IPS DF 4.7 (cell line): ENCODE measurements at regions not wholly inside any gene's neighbourhood (a gene's known extent, or its start where the extent isn't known, plus 50 kb on each side); places are given as distances from the start of the nearest gene placed in this dataset.

ENCODE experiments used
- DNase-seq: peaks from one replicate; pipeline ENCODE4 v3.0.0-alpha.2; 2013; ENCODE audit warnings: low spot score; ENCODE audit errors: extremely low read depth

- DNase-seq, result no peak
Observed at GRCh38 chr2:122481244-122481622, 725.8 kb downstream of the TSN start.

- DNase-seq, result no peak
Observed at GRCh38 chr2:122481717-122482116, 726.3 kb downstream of the TSN start.

GRCh38 chr2:122486086-122486485, 730.6 kb downstream of the TSN start:
- no peak for DNase-seq

DNA sequence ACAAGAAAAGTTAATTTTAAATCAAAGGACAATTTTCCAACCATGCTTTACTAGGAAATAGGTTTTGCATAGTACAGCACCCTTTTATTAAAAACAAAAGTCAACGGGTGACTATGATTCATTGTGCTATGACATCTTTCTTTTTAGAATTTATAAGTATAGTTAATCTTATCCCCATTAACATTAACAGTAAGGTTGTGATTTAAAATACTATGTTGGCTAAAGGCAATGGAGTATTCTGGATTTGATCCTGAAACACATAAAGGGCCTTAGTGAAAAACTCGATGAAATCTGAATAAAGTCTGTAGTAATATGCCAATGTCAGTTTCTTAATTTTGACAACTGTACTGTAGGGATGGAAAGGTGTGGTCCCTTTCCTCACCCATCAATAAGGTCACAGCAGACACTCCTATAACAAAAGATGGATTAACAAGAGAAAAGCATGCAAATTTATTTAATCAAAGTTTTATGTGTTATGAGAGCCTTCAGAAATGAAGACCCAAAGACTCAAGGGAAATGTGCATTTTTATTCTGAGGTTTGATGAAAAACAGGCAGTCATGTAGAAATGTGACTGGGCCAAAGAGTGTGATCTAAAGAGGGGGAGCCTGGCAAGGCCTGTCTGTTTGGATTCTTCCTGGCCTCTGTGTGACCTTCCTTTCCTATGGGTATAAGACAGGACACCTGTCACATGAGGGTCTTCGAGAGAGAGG, 731.4 kb downstream of the TSN start:
- no peak for DNase-seq

- DNase-seq, result no peak
Observed at GRCh38 chr2:122491011-122491410, 735.6 kb downstream of the TSN start.

DNA sequence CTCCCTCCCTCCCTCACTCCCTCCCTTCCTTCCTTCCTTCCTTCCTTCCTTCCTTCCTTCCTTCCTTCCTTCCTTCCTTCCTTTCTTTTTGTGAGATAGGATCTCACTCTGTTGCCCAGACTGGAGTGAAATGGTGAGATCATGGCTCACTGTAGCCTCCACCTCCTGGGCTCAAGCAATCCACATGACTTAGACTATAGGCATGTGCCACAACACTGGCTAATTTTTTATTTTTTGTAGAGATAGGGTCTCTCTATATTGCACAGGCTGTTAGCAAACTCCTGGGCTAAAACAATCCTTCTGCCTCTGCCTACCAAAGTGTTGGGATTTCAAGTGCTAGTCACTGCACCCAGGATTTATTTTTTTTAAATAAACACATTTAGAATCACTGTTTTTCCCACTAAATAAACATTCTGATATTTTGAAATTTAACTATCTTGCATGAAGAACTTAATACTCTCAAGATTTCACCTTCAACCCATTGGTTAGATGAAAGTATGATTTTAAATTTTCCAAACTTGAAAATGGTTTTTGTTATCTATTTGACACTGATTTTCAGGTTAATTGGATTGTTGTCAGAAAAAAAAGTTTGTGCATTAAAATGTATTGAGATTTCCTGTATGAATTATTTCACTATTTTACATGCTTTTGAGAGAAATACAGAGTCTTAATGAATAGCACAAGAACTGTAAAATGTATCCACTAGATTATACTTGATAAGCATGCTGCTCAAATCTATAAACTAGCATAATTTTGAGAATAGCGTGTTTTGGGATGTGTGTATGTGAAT, 745.1 kb downstream of the TSN start:
- no peak for DNase-seq

DNA sequence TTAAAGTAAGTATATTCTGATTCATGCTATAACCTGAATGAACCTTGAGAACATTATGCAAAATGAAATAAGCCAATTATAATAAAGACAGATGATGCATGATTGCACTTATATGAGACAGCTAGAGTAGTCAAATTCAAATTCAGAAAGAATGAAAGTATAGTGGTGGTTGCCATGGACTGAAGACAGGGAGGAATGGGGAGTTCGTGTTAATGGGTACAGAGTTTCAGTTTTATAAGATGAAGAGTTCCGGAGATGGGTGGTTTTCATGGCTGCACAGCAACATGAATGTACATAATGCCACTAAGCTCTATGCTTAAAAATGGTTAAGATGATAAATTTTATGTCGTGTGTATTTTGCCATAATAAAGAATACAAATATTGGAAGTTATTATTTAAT, 751.2 kb downstream of the TSN start:
- DNase-seq, result no peak

GRCh38 chr2:122507261-122507660, 751.8 kb downstream of the TSN start:
- no peak for DNase-seq

- no peak for DNase-seq
Observed at GRCh38 chr2:122512091-122512490, 756.6 kb downstream of the TSN start.

DNA sequence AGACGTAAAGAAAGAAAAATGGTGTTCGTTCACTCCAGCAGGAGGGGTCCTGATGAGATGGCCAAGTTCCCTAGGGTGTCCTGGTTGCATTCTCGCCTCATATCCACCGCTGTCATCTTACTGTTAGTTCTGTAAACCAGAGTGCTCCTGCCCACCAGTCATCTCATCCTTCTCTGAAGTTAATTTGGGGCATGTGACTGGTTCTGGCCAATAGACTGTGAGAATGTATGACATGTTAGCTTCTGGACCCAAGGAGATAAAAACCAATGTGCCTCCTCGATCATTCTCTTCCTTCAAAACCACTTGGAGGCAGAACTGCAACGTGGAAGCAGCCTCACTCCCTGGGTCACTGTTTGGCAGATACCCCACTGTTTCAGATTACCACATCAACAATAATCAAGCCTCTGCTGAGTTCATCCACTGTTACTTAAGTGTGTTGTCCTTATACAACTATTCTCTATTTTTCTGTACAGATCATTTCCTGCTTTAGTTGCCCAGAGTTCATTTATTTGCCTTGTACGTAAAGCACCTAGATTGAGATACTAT, 759.1 kb downstream of the TSN start:
- DNase-seq, result no peak

GRCh38 chr2:122515731-122516290, 760.4 kb downstream of the TSN start:
- no peak for DNase-seq

- peak; percentile 72 for DNase-seq
Observed at GRCh38 chr2:122516775-122517174, 761.3 kb downstream of the TSN start.

DNA sequence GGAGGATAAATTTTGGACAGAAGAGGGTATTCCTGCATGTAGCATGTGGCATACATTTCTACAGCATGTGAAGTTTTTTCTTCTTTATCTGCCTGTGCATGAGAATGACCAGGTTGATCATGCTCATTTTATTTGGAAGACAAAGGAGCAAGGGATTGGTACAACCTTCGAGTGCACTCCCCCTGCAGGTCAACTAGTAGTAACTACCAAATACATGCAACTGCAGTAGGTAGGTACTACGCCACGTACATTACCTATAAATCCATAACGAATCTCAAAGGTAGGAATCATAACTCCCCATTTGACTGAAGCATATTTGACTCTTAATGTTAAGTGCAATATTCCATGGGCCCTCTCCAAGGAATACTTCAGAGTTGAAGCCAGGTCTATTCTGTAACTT, 763.9 kb downstream of the TSN start:
- no peak for DNase-seq

GRCh38 chr2:122519821-122520611, 764.6 kb downstream of the TSN start:
- DNase-seq, result no peak

DNA sequence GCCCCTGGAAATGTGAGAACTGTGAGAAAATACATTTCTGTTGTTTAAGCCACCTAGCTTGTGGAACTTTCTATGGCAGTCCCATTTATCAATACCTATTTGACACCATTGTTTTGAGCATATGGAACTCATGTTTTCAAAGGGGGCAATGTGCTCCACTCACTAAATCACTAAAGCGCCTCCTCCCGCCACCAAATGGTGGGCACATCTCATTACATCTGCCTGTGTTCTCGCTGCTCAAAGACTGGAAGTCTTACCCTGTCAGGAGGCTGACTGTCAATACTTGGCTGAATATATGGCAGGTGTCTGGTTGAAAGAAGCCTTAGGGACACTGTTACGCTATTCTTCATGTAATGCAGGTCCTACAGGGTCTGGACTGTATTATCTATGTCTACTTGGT, 767.7 kb downstream of the TSN start:
- no peak for DNase-seq

DNA sequence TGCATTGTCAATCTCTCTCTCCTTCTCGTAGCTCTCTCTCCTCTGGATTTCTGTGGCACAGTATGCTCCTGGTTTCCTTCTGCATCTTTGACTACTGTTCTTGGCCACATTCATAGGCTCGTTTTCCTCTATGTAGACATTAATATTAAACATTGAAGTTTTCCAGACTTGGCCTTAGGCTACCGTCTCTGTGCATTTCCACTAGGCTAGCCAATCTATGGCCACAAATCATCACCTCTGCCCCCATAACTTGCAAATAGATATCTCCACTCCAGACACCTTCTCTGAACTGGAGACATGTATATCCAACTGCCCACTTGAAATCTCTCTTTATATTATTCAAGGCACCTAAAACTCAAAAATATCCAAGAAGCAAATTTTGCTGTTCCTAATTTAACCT, 768.5 kb downstream of the TSN start:
- no peak for DNase-seq

- DNase-seq, result no peak
Observed at GRCh38 chr2:122525336-122525735, 769.9 kb downstream of the TSN start.

DNA sequence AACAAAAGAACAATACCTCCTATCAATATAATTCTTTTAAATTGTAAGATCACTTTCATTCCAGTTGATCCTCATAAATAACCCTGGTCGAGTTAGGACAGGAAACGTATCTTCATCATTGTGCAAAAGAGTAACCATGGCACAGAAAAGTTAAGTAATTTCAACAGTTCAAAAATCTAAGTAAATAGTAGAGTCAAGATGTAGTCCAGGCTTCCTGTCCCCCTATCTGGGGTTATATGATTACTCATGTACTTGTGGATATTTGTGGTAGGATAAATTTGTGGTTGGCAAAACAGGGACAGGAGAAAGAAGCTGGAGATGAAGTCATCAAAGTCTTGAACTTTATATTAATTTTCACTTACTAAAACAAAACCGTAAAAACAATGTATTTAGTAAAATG, 772.6 kb downstream of the TSN start:
- DNase-seq, result no peak

DNA sequence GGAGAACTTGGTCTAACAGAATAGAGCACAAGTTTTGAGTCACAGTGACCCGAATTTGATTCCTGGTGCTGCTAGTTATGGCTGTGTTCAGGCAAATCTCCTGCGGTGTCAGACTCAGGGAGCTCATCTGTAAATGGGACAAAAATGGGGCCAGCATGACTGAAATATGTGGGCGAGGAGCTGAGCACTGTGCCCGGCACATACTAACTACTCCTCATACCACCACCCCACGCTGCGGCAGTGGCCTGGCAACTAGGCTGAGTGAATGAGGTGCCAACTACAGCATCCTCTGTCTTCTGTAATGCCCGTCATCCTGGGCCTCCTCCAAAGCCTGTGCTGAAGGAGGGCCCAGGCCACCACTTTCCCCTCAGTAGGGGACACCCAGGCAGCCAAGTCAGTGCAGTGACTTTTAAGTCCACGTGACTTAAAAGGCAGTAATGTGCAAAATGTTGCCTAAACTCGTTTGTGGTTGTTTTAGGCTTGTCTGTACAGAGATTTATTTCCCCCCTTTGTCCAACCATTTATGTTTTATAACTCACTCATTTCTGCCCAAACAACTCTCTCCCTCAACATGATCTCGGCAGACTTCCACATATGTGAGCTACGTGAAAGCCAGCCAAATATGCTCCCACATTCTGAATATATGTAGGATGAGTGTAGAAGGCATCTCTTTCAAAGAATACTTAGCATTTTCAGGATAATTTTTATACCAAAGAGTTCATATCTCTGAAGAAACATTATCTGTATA, 773.7 kb downstream of the TSN start:
- DNase-seq, result no peak

DNA sequence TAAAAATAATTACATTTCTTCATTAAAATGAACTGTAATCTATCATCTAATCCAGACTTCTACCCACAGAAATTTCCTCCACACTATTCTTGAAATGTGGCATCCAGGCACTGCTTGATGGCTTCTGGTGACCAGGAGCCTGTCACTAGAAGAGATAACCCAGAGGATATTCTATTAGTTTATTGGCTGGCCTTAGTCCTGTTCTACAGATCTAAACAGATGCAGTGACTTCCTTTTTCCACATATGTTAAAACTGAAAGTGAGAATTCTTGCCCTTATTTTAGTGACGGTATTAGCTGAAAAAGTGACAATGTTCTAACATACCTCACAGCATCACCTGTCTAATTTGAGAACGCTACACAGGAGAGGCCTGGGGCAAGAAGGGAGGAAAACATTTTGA, 775.4 kb downstream of the TSN start:
- no peak for DNase-seq
